ENCODE measurements at regions not wholly inside any gene's neighbourhood (a gene's known extent, or its start where the extent isn't known, plus 50 kb on each side); places are given as distances from the start of the nearest gene placed in this dataset.

DNA sequence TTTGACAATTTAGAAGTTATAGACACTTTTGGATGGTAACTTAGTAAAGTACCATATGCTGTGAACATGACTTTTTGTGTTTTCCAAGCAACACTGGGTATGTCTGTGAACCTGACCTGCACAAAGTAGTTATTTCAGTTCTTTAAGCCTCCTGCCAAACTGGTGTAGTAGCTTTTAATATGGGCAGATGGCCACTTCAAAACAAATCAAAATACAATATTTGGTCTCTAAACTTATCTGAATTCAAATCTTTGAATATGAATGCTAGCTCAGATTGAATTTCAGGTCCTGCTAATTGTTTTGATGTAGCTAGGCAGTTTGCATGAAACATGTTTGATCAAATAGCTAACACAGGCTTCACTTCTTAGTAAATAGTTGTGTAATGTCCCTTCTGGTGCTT lies 1176.7 kb upstream of the CDH9 start:
- no peak for DNase-seq (ENCODE audit: low read depth)
- TF ChIP-seq, protein P1, sequence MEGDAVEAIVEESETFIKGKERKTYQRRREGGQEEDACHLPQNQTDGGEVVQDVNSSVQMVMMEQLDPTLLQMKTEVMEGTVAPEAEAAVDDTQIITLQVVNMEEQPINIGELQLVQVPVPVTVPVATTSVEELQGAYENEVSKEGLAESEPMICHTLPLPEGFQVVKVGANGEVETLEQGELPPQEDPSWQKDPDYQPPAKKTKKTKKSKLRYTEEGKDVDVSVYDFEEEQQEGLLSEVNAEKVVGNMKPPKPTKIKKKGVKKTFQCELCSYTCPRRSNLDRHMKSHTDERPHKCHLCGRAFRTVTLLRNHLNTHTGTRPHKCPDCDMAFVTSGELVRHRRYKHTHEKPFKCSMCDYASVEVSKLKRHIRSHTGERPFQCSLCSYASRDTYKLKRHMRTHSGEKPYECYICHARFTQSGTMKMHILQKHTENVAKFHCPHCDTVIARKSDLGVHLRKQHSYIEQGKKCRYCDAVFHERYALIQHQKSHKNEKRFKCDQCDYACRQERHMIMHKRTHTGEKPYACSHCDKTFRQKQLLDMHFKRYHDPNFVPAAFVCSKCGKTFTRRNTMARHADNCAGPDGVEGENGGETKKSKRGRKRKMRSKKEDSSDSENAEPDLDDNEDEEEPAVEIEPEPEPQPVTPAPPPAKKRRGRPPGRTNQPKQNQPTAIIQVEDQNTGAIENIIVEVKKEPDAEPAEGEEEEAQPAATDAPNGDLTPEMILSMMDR (IDR thresholded peaks at IDR 0.05; ENCODE audit: control insufficient read depth, insufficient read depth, low read depth, low read length, missing control alignments): no peak
- no peak overlapping the region for H3K4me3 ChIP-seq (ENCODE audit: control insufficient read depth, low read depth, low read length)

DNA sequence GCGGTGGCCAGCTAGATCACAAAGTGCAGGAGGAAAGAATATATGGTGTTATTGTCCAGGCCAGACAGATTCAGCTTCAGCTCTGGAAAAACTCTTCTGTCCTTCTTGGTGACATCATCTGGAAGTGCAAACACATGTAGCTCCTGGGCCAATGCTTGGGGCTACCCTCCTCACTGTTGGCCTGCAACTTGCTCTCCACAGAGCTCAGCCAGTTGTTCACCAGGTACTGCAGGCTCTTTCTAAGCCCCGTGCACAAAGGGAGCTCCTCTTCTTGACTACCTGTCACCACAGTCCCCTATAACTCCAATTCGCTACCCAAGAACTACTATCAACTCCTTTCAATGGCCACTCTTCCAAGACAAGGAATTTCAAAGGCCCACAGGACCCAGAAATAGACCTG lies 1175.9 kb upstream of the CDH9 start:
- DNase-seq (ENCODE audit: low read depth): no peak
- TF ChIP-seq, protein P1 (IDR thresholded peaks at IDR 0.05; ENCODE audit: control insufficient read depth, insufficient read depth, low read depth, low read length, missing control alignments): no peak
- H3K4me3 ChIP-seq (ENCODE audit: control insufficient read depth, low read depth, low read length): no peak overlapping the region

DNA sequence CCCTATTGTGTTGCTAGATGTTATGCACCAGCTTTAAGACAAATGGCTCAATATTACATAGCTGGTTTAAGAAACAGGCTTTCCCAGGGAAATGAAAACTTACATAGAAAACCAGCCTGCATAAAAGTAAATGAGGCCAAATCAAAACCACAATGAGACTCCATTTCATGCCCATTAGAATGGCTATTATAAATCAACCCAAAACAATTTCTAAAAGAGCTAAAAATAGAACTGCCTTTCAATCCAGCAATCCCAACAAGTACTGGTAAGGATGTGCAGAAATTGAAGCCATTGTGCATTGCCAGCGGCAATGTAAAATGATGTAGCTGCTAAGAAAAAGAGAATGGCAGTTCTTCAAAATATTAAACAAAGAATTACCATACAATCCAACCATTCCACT lies 1170.0 kb upstream of the CDH9 start:
- TF ChIP-seq, protein P1 (IDR thresholded peaks at IDR 0.05; ENCODE audit: control insufficient read depth, insufficient read depth, low read depth, low read length, missing control alignments): no peak
- no peak overlapping the region for H3K4me3 ChIP-seq (ENCODE audit: control insufficient read depth, low read depth, low read length)
- no peak for DNase-seq (ENCODE audit: low read depth)

DNA sequence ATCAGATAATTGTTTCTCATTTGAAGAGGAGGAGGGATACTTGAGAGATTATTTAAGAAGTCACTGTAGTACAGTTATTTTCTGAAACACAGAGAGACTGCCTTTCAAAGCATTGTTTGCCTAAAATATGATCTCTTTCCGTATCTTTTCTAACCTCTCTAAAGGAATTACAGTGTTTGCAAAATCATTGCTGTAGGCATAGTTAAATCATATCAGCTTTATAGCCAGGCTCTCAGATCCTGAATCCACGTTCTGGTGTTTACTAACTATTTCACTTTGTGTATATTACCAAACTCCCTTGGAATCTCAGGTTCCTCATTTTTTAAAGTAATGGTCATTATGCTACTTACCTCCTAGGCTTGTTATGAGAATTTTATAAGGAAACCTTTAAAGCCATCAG lies 1151.6 kb upstream of the CDH9 start:
- DNase-seq (ENCODE audit: low read depth): no peak
- no peak overlapping the region for H3K4me3 ChIP-seq (ENCODE audit: control insufficient read depth, low read depth, low read length)
- TF ChIP-seq, protein P1 (IDR thresholded peaks at IDR 0.05; ENCODE audit: control insufficient read depth, insufficient read depth, low read depth, low read length, missing control alignments): no peak

DNA sequence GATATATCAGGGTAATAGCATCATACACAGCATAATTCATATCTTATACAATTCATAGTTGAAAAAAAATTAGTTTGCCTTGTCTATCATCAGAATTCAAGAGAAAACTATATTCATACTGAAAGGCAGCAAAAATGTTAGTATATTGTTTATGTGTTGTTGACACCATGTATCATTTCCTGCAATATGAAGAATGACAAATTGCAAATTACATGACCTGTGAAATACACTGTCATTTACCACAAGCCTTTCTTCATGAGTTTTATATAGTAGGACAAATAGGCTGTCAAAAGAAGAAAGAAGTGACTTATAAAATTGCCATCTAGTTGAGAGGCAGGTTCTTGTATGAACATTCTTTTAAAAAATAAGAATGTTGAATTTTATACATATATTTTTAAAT lies 1136.3 kb upstream of the CDH9 start:
- TF ChIP-seq, protein P1 (IDR thresholded peaks at IDR 0.05; ENCODE audit: control insufficient read depth, insufficient read depth, low read depth, low read length, missing control alignments): no peak
- no peak for DNase-seq (ENCODE audit: low read depth)

DNA sequence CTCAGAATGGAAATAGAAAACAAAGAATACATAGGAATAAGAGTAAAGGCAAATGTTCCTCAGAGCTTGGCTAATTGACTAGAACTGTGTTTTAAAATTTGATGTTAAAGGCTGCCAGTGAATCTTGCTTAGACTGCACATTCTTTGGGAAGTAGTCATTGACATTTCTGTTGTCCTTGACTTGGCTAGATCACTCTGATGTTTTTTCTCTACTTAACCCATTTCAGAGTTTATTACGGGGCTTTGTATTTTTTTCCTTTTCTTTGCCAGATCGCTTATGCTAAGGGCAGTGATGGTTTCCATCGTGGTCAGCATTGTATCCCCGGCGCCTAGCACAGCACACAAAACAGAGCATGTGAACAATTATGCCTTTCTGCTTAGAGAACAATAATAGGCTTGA lies 1126.7 kb upstream of the CDH9 start:
- DNase-seq (ENCODE audit: low read depth): no peak
- H3K4me3 ChIP-seq (ENCODE audit: control insufficient read depth, low read depth, low read length): no peak overlapping the region
- TF ChIP-seq, protein P1 (IDR thresholded peaks at IDR 0.05; ENCODE audit: control insufficient read depth, insufficient read depth, low read depth, low read length, missing control alignments): no peak

More for the DNA sequence above, 1136.3 kb upstream of the CDH9 start:
- H3K4me3 ChIP-seq (ENCODE audit: control insufficient read depth, low read depth, low read length): no peak overlapping the region

DNA sequence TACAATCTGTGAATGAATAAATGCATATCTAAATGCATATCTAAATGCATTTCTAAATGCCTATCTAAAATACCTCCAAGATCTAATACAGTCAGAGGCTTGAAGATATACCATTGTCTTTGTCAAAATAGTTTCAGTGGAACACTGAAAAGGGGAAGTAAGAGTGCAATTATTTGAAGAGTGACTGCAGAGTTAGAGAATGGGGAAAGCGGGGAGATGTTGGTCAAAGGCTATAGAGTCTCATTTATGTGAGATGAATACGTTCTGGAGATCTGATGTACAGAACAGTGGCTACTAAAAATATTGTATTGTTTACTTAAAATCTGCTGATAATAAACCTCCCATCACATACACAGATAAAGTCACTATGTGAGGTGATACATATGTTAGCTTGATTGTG lies 1126.2 kb upstream of the CDH9 start:
- TF ChIP-seq, protein P1 (IDR thresholded peaks at IDR 0.05; ENCODE audit: control insufficient read depth, insufficient read depth, low read depth, low read length, missing control alignments): no peak

More for the DNA sequence above, 1126.2 kb upstream of the CDH9 start:
- no peak overlapping the region for H3K4me3 ChIP-seq (ENCODE audit: control insufficient read depth, low read depth, low read length)
- no peak for DNase-seq (ENCODE audit: low read depth)

All from AG09309 (cell line).